ENCODE measurements at regions not wholly inside any gene's neighbourhood (a gene's known extent, or its start where the extent isn't known, plus 50 kb on each side); places are given as distances from the start of the nearest gene placed in this dataset.

- TF ChIP-seq POLR2AphosphoS5 (IDR thresholded peaks at IDR 0.05; ENCODE audit: low read depth, low read length) (no peak), CTCF (IDR thresholded peaks at IDR 0.05) (no peak), SIN3A (IDR thresholded peaks at IDR 0.05; ENCODE audit: borderline replicate concordance, insufficient read depth, low read depth, low read length) (no peak), TCF7L2 (IDR thresholded peaks at IDR 0.05; ENCODE audit: low read depth, low read length) (no peak), REST (IDR thresholded peaks at IDR 0.05; ENCODE audit: insufficient read depth in 1 of 2, low read depth in 2 of 2, low read length in 1 of 2) (no peak)
- intact Hi-C loops (cut with micrococcal nuclease; ENCODE audit: unreplicated experiment) = no loop called here
- Histone ChIP-seq H3K36me3 (ENCODE audit: control insufficient read depth, insufficient read depth, low read length) (no peaks in the 10 kb centered on the region), H3K4me1 (ENCODE audit: control insufficient read depth, insufficient read depth, low read length) (no peaks in the 10 kb centered on the region), H3K27me3 (ENCODE audit: control insufficient read depth, insufficient read depth, low read length) (no peaks in the 10 kb centered on the region), H3K4me3 (ENCODE audit: low read depth in 2 of 2, low read length in 2 of 2) (no peak overlapping the region), H3K9me3 (ENCODE audit: control insufficient read depth, insufficient read depth, low read depth, low read length) (no peaks in the 10 kb centered on the region), H3K27ac (ENCODE audit: low read length) (no peak overlapping the region)
- no peak for ATAC-seq
- POLR2A ChIA-PET = no interaction called here
- no TSS peak for BruUV-seq (replicated peaks)
- in situ Hi-C loops (cut with HindIII; ENCODE audit: low pct_unique_long_range_greater_than_20kb, low sequenced_read_pairs) = no loop called here
- CTCF ChIA-PET = no interaction called here
- no peak for DNase-seq (ENCODE audit: low read depth, low spot score)
Measured at GRCh38 chr18:34357944-34358580, 133.3 kb upstream of the NOL4 start.

GRCh38 chr18:34358923-34359322, 134.2 kb upstream of the NOL4 start:
- in situ Hi-C loops (cut with HindIII; ENCODE audit: low pct_unique_long_range_greater_than_20kb, low sequenced_read_pairs) = no loop called here
- no peak for ATAC-seq

More at GRCh38 chr18:34358923-34359322, 134.2 kb upstream of the NOL4 start:
- Histone ChIP-seq H3K4me3 (ENCODE audit: low read depth in 2 of 2, low read length in 2 of 2) (no peak overlapping the region), H3K27ac (ENCODE audit: low read length) (no peak overlapping the region), H3K9me3 (ENCODE audit: control insufficient read depth, insufficient read depth, low read depth, low read length) (no peaks in the 10 kb centered on the region), H3K36me3 (ENCODE audit: control insufficient read depth, insufficient read depth, low read length) (no peaks in the 10 kb centered on the region), H3K4me1 (ENCODE audit: control insufficient read depth, insufficient read depth, low read length) (no peaks in the 10 kb centered on the region), H3K27me3 (ENCODE audit: control insufficient read depth, insufficient read depth, low read length) (no peaks in the 10 kb centered on the region)
- DNase-seq (ENCODE audit: low read depth, low spot score) = no peak
- POLR2A ChIA-PET = no interaction called here
- BruUV-seq (replicated peaks) = no TSS peak
- CTCF ChIA-PET = no interaction called here
- intact Hi-C loops (cut with micrococcal nuclease; ENCODE audit: unreplicated experiment) = no loop called here
- no peak for TF ChIP-seq CTCF (IDR thresholded peaks at IDR 0.05)
- no peak for TF ChIP-seq SIN3A (IDR thresholded peaks at IDR 0.05; ENCODE audit: borderline replicate concordance, insufficient read depth, low read depth, low read length)
- TF ChIP-seq TCF7L2 (IDR thresholded peaks at IDR 0.05; ENCODE audit: low read depth, low read length) = no peak
- no peak for TF ChIP-seq REST (IDR thresholded peaks at IDR 0.05; ENCODE audit: insufficient read depth in 1 of 2, low read depth in 2 of 2, low read length in 1 of 2)

All from Panc1 (cell line).